ENCODE measurements at regions not wholly inside any gene's neighbourhood (a gene's known extent, or its start where the extent isn't known, plus 50 kb on each side); places are given as distances from the start of the nearest gene placed in this dataset.
"Not testable (repeated sequence)": the region's sequence is repeated elsewhere in the genome, so short reads cannot be mapped to it uniquely, and the experiment has no call there.

DNA sequence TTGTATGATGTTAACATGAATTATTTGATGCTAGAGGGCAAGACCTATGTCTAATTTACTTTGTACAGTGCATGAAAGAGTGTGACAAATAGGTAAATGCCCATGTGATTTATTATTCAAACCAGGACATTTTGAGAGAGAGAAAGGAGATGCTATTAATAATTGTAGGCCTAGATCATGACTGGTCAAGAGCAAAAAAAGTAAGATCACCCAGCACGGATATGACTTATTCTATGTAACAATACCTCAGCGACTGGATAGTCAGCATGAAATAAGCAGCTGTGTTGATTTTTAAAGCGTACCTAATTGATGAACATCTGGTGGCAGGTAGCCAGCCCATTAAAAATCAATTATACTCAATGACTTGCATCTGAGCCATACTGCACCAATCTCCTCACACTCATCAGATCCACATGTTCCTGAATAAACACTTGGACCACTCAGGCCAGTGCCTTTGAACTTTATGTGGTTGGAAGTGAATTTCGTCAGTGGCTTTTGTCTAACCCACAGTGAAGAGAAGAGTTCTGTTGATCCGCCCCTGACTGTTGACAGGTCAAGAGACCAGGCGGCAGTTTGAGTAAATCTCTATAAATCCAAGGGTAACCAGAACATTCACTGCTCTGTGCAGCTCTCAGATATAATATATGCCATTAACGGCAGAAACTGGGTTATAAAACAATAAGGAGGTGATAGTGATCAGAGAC, 435.3 kb downstream of the MDFIC start:
- peak; percentile 47 for DNase-seq (ENCODE audit: low read depth)

DNA sequence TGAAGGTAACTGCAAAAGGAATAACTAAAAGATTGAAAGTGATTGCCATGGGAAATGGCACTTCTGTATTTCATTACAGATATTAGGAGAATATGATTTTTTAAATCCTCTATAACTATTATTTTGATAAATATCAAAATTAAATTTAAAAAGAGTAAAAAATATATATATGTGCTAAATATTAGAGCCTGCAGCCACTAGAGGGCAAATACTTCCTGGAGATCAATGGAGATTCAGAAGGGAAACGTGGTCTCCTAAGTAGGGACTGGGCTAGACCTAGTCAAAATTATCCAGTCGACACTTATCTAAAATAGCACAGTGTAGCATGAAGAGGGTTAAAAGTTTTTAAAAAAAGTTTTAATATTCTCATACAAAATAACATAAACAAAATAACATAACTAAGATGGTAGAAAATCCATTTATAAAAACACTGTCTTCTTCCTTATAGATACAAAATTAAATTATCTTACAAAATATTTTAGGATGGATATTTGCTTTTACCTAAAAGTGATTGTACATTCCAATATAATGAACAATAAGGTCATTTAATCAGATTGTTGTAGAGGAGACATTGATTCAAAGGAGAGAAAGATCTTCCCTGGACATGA, 434.3 kb downstream of the MDFIC start:
- peak; percentile 30 for DNase-seq (ENCODE audit: low read depth)

DNA sequence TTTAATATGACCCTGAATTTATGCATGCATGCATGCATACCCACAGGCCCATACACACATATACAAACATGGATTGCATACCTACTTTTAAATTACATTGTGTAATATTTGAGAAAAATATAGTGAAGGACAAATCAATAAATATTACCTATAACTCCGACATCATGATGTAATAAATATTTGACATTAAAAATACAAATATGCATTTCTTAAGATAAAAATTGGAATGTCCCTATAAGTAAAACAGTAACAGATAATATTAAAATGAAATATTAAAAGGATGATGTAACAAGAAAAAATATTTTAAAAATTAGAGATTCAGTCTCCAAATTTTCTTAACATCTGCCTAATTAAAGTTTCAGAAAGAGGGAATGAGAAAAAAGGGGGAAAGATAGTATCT, 433.0 kb downstream of the MDFIC start:
- no peak for DNase-seq (ENCODE audit: low read depth)

DNA sequence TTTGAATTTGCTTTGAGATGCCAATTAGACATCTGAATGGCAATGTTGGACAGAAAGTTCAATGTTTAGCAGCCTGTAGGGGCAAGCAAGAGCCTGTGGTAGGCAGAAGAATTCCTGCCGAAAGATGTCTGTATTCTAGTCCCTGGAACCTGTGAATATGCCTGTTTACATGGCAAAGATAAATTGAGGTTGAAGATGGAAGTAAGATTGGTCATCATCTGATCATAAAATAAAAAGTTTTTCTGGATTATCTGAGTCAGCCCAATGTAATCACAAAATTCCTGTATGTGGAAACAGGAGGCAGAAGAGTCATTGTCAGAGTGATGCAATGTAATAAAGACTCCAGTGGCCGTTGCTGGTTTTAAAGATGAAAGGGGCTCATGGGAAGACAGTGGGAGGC, 430.5 kb downstream of the MDFIC start:
- DNase-seq (ENCODE audit: low read depth), result peak; percentile 45

DNA sequence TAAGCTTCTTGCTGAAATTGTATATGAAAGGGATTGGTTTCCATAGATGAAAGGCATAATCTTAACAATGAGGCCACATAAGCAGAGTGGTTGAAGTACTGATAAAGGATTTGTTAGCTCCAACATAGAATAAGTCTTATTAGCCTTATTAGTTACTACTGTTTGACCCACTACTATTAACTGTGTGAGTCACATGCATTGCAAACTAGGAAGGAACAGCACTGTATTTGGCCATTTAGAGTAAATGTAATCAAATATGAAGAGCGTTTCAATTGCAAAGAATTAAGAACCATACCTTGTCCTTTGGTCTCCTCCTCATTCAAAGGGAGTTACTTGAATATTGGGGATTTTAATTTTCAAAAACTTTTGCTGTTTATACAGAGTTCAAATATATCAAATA, 428.9 kb downstream of the MDFIC start:
- DNase-seq (ENCODE audit: low read depth), result no peak

DNA sequence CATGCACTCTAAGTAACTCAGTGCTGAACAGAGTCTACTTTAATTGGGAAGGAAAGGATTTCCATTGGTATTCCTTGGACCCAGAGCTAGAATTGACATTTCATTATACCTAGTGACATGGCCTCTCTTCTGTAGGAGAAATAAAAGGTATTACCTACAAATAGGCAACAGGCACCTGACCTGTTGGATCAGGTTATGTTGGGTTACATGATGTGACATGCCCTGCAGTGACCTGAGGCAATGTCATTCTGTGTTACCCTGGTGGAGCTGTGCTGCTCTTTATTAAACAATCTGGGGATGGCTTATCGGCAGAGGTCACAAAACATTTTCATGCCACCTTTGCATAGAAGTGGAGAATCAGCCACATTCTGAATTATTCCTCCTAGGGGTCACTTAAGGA, 427.7 kb downstream of the MDFIC start:
- no peak for DNase-seq (ENCODE audit: low read depth)

DNA sequence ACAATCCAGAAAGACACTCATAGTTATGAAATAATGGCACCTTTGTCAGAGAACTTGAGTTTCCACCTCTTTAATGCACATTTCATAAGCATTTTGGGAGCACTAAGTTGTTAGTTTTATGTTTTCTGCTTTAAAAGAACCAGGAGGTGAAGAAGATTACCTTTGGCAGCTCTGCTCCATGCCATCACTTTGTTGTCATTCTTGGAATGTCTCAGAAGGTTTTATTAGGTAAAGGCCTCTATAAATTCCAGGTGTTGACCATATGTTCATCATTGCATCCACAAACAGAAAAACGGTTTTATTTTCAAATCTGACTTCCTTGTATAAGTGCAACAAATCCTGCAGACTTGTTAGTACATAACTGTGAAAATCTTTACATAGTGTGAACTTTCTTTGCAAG, 424.8 kb downstream of the MDFIC start:
- DNase-seq (ENCODE audit: low read depth), result no peak

DNA sequence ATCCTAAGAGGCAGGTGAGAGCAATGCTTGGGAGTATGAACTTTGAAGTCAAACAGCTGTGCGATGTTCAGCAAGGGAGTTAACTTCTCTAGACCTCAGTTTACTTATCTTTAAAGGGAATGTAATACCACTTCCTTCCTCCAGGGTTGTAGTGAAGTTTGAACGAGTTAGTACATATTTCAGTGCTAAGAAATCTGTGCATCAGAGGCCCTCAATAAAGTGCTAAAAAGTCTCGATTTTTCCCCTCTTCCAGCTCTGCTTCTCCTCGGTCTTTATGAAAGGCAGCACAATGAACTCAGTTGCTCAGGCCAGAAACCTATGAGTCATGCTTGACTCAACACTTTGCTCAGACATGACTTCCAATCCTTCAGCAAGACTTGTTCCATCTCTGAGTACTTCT, 418.9 kb downstream of the MDFIC start:
- DNase-seq (ENCODE audit: low read depth), result peak; percentile 87

DNA sequence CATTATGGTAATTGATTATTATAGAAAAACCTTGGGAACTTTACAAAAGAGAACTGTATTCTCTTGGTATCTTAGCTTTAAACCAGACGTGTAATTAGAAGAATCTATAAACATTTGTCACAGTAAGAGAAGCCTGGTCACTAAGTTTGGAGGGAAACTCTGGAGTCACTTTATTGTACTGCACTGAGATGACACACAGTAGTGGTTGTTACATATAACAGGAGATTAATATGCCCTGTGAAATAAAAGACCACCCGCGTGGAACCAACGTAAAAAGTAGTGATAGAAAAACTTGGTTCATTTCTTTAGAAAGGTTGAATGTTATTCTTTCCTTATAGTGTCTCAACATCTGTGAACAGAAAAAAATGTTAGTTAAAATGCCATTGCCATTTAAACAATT, 416.1 kb downstream of the MDFIC start:
- DNase-seq (ENCODE audit: low read depth), result no peak

DNA sequence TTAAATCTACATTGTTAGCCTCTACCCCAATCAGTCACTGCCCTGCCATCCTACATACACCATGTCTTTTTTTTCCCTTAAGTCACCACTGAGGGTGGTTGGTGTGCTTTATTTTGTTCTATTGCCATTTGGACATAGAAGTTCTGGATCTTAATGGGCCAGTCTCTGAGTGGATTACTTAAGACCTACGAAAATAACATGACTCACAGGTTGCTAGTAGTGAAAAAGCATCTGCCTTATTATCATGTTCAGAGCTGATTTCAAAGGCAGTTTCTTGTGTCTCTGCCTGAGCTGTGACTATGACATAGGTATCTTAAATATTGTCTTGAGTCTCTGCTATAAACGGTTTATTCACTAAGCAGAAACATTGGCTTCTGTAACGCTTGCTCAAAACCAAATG, 410.8 kb downstream of the MDFIC start:
- no peak for DNase-seq (ENCODE audit: low read depth)

DNA sequence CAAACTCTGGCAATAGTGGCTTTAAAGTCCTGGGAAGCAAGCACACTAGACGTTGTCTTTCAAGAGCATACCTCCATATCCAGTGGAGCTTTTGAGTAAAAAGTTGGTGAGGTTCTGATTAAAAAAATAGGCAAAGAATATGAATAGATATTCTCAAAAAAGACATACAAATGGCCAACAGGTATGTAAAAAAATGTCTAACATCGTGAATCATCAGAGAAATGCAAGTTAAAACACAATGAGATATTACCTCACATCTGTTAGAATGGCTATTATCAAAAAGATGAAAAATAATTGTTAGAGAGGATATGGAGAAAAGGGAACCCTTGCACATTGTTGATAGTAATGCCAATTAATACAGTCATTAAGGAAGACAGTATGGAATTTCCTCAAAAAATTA, 407.1 kb downstream of the MDFIC start:
- DNase-seq (ENCODE audit: low read depth), result no peak

DNA sequence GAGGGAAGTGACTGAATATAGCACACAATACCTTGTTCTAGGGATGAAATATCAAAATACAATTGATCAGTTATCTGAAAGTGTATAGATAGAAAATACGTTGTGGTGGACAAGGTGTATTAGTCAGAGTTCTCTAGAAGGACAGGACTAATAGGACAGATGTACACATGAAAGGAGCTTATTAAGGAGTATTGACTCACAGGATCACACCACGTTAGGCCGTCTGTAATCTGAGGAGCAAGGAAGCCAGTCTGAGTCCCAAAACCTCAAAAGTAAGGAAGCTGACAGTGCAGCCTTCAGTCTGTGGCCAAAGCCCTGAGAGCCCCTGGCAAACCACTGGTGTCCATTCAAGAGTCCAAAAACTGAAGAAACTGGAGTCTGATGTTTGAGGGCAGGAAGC, 406.1 kb downstream of the MDFIC start:
- no peak for DNase-seq (ENCODE audit: low read depth)

DNA sequence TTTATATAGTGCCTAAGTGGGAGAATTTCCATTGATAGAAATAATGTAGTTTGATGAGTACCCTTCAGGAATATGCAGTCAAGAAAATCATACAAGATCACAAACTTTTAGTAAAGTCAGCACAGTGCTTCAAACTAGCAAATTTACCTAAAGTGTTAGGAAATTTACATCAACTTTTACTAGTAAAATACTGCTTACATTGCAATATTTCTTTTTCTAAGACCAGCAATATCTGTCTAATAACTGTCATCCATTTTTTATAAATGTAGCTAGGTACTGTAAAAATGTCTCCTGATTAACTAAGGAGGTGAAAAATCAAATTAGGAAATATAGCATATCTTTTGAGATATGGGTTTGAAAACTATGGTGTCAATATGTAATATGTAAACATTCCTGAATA, 405.4 kb downstream of the MDFIC start:
- DNase-seq (ENCODE audit: low read depth), result no peak

DNA sequence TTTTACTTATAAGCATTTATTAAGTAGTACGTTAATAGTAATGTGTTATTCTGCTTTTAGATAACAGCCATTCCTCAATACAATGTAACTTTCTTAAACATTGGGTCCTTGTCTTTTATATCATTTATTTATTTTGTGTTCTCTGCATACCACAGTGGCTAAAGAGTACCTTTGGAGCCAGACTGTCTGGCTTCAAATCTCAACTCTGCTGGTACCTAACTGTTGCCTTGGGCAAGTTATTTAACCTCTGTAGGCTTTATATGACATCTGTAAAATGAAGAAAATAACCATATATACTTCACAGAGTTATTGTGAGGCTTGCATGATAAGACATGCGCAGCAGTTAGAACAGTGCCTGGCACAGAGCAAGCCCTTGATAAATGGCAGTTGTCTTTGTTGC, 397.6 kb downstream of the MDFIC start:
- DNase-seq (ENCODE audit: low read depth), result no peak

DNA sequence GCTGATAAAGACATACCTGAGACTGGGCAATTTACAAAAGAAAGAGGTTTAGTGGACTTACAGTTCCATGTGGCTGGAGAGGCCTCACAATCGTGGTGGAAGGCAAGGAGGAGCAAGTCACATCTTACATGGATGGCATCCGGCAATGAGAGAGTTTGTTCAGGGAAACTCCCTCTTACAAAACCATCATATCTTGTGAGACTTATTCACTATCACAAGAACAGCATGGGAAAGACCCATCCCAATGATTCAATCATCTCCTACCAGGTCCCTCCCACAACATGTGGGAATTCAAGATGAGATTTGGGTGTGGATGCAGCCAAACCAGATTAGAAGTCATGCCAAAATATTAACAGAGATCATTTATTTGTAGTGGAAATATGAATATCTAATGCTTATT, 388.4 kb downstream of the MDFIC start:
- not testable (repeated sequence) for DNase-seq (ENCODE audit: low read depth)

DNA sequence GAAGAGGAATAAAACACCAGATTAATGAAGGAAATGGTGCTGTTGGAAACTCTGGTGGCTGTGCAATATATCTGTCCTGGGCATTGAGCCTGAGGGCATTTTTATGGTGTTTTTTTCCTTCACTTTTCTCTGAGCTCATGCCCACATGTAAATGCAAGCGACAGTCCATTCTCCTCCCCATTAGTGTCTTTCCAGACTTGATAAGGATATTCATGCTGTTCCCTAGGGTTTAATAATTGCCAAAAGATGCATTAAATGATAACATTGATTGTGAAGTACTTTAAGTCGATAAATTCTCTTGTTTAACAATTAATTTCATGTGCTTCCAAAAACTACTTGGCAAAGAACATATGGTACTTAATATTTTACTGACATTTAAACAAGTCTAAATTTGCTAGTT, 384.7 kb downstream of the MDFIC start:
- DNase-seq (ENCODE audit: low read depth), result no peak

DNA sequence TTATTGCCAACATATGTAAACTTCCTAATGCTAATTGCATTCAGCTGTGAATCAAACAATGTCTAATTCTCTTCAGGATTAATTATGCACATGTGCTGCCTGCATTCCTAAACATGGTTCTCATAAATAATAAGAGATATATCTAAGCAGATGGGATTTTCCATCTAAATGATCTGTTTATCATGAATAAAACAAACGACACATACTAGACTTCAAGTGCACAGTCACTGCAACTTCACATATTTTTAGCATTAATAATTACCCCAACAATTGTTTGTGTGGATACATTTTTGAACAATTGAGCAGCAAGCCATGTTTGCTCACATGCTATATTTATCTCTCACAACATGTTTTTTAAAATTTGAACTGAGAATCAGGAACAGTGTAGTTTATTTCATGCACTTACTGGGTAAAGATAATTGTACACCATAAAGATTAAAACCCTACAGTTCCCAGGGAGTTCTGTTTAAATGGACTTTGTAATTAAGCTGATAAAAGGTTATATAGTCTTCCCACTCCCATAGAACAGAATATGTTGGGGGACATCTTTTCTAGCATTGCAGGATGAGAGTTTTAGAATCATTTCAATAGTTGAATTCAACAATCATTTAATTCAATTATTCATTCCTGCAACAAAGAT, 378.5 kb downstream of the MDFIC start:
- no peak for DNase-seq (ENCODE audit: low read depth)

DNA sequence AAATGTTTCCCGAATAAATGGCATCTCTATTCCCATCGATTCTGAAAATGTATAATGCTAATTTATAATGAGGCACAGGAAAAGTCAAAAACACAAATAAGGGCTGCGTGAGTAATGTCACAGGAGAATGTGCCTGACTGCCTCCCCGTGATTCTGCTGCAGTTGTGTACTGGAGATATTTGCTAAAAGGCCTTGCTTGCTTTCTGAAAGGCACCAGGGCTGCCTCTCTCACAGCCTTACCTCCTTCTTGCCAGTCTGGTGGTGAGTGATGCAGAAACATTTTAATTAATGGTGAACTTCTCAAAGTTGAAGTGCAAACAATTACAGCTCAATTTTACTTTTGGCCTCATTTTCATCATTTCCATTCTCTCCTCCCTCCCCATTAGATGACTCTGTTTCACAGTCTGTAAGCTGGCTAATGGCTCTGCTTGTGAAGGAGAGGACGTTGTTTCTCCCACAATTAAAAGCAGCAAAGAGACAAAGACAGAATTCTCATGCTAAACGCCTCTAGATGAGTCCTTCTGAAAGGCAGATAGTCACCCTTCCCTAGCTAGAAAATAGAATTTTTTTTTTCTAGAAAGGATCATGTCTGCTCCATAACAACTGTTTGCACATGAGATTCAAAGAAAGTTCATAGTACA, 377.6 kb downstream of the MDFIC start:
- DNase-seq (ENCODE audit: low read depth), result no peak

DNA sequence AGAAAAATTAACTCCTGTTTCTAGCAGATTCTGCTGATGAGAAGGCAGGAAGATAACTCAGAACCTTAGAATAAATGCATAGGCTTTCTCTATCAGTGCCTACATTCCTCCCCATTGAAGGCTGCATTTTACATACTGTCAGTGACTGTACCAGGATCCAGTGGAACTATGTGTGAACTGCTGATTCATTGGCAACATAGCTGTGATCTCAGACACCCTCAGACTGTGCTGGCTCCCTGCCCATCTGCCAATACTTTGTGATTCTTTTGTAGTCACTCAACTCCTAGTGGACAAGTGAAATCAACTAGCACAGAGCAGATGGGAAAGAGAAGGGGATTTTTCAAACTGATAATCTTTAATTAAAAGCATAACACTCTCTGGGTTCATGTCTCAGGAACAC, 375.8 kb downstream of the MDFIC start:
- peak; percentile 89 for DNase-seq (ENCODE audit: low read depth)

DNA sequence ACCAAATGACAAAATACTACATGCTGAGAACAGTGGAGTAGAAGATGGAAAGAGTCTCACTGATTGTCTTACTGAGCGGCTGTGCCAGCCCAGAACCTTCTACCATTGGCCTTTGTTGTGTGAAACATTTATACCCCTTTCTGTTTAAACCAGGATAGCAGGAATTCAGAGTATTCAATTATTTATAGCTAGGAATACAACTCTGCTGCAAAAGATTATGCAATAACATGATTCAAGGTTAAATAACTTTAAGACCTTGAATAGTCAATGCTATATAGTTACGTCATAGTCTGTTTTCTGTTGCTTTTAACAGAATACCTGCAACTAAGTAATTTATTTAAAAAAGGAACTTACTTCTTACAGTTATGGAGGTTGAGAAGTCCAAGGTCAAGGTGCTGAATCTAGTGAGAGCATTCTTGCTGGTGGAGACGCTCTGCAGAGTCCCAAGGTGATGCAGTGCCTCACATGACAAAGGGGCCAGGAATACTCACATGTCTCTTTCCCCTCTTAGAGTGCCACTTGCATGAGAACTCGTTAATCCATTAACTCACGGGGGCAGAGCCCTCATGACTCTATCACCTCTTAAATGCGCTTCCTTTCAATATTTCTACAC, 371.8 kb downstream of the MDFIC start:
- DNase-seq (ENCODE audit: low read depth), result no peak

DNA sequence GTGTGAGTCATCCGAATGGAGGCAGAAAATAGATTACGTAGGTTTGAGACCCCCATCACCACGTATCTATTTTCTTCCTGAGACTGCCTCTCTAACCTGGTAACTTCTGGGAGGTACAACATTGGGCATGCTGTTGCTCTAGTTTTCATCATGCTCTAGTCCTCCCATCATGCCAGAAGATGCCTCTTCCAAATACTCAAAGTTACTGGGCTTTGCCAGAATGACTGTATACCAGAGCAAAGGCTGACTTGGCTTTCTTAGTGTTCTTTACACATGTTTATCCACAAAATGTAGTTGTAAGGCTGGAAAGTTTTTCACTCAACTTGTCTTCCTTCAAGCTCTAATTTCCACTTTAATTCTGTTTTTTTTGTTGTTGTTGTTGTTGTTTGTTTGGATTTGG, 370.5 kb downstream of the MDFIC start:
- DNase-seq (ENCODE audit: low read depth), result no peak

DNA sequence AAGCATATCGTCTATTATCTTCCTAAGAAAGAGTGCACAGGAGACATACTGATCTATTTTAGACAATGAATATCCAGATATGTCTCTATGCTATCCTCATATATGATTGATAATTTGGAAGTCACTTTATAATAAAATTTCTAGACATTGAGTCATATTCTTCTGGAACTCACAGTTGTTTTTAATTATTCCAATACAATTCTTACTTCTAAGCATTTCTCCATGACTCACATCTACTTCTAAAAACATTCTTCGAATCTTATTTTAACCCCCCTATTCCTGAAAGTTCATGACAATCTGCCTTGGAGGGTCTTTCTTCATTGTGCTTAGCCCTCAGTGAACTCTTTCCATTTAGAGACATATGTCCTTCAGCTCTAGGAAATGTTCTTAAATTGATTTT, 368.1 kb downstream of the MDFIC start:
- no peak for DNase-seq (ENCODE audit: low read depth)

DNA sequence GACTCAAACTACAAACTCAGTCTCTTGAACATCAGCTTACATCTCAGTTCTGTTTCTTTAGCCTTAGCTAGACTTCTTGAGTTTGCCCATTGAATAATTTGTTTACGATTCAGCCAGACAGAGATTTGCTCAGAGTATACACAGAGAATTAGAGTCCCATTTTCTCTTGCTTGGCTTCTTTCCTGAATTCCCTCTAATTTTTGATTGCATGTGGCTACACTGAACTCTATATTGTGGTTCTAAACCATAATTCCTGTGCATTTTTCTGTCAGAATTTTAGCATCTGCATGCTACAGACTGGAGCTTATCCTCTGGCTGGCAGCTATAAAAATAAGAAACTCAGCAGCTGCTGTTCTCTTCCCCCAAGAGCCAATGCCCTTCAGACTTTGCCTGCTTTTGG, 354.9 kb downstream of the MDFIC start:
- DNase-seq (ENCODE audit: low read depth), result no peak
